Neural cell (in vitro differentiated cells): ENCODE measurements at regions not wholly inside any gene's neighbourhood (a gene's known extent, or its start where the extent isn't known, plus 50 kb on each side); places are given as distances from the start of the nearest gene placed in this dataset.

Source experiments
- H2AFZ ChIP-seq: fragments of 200-600, 300-800 bp; sonication (generic), shearing (Covaris generic); 2 replicates; pipeline ENCODE4 v1.6.0; 2014; ENCODE audit warnings: low read depth, mild to moderate bottlenecking, antibody characterized with exemption, low read length, moderate library complexity
- H3F3A ChIP-seq: fragments of 200-600 bp; shearing (Covaris generic); 2 replicates; pipeline ENCODE4 v1.6.1; 2016; ENCODE audit warnings: mild to moderate bottlenecking, moderate library complexity, mixed read lengths, antibody characterized with exemption, low read length; ENCODE audit not compliant: insufficient read depth, poor library complexity, severe bottlenecking
- H3K27ac ChIP-seq: fragments of 200-600, 300-800 bp; sonication (generic), shearing (Covaris generic); 2 replicates; pipeline ENCODE4 v1.5.1; 2014; ENCODE audit warnings: mild to moderate bottlenecking, low read length, moderate library complexity
- H3K27me3 ChIP-seq: fragments of 300-800, 200-600 bp; sonication (generic), shearing (Covaris generic); 2 replicates; pipeline ENCODE4 v1.6.0; 2014; ENCODE audit warnings: mild to moderate bottlenecking, low read depth, low read length, moderate library complexity; ENCODE audit not compliant: insufficient read depth
- H3K36me3 ChIP-seq: fragments of 300-800, 200-600 bp; sonication (generic), shearing (Covaris generic); 2 replicates; pipeline ENCODE4 v1.5.1; 2014; ENCODE audit warnings: mild to moderate bottlenecking, antibody characterized with exemption, low read length, moderate library complexity; ENCODE audit not compliant: insufficient read depth
- H3K4me2 ChIP-seq: fragments of 300-800, 200-600 bp; sonication (generic), shearing (Covaris generic); 2 replicates; pipeline ENCODE4 v1.6.0; 2014; ENCODE audit warnings: mild to moderate bottlenecking, low read length
- H3K4me3 ChIP-seq: fragments of 300-800, 200-600 bp; sonication (generic), shearing (Covaris generic); 2 replicates; pipeline ENCODE4 v1.5.1; 2014; ENCODE audit warnings: mild to moderate bottlenecking, low read length, moderate library complexity
- H3K79me2 ChIP-seq: fragments of 200-600 bp; shearing (Covaris generic); replicated peaks from 2 replicates; pipeline ENCODE4 v1.6.0; 2014; ENCODE audit warnings: mild to moderate bottlenecking, low read length, moderate library complexity; ENCODE audit not compliant: insufficient read depth
- H3K9ac ChIP-seq: fragments of 300-800, 200-600 bp; sonication (generic), shearing (Covaris generic); 2 replicates; pipeline ENCODE4 v1.6.1; 2016; ENCODE audit warnings: mild to moderate bottlenecking, low read length, mixed read lengths
- H3K9me2 ChIP-seq: fragments of 200-600 bp; shearing (Covaris generic); 2 replicates; pipeline ENCODE4 v1.6.1; 2016; ENCODE audit warnings: mild to moderate bottlenecking, low read length, mixed read lengths; ENCODE audit not compliant: insufficient read depth
- H3K9me3 ChIP-seq: fragments of 200-600, 300-800 bp; sonication (generic), shearing (Covaris generic); 2 replicates; pipeline ENCODE4 v1.6.1; 2016; ENCODE audit warnings: mild to moderate bottlenecking, mixed run types, low read length, moderate library complexity, mixed read lengths
- H4K20me1 ChIP-seq: fragments of 200-600 bp; shearing (Covaris generic); 2 replicates; pipeline ENCODE4 v1.6.1; 2016; ENCODE audit warnings: mild to moderate bottlenecking, mixed run types; ENCODE audit not compliant: insufficient read depth
- EP300 ChIP-seq: fragments of 450-650 bp; conservative IDR thresholded peaks from 2 replicates; pipeline ENCODE4 v1.6.1; 2014; ENCODE audit warnings: antibody characterized with exemption, mild to moderate bottlenecking, moderate library complexity; ENCODE audit not compliant: poor library complexity, severe bottlenecking
- EZH2 ChIP-seq: fragments of 200-600, 300-800 bp; shearing (Covaris generic), sonication (generic); IDR thresholded peaks from 2 replicates; pipeline ENCODE4 v1.6.1; 2014; ENCODE audit warnings: antibody characterized with exemption, low read length, borderline replicate concordance, mild to moderate bottlenecking; ENCODE audit not compliant: insufficient read depth, poor library complexity, severe bottlenecking
- MXI1 ChIP-seq: fragments of 450-650 bp; conservative IDR thresholded peaks from 2 replicates; pipeline ENCODE4 v1.6.1; 2014; ENCODE audit warnings: antibody characterized with exemption, mild to moderate bottlenecking; ENCODE audit not compliant: poor library complexity, severe bottlenecking
- POLR2AphosphoS5 ChIP-seq: IDR thresholded peaks from 2 replicates; pipeline ENCODE4 v1.6.1; 2012
- RAD21 ChIP-seq: fragments of 450-650 bp; conservative IDR thresholded peaks from 2 replicates; pipeline ENCODE4 v1.6.1; 2014; ENCODE audit warnings: antibody characterized with exemption, mild to moderate bottlenecking, moderate library complexity
- REST ChIP-seq: IDR thresholded peaks from 2 replicates; pipeline ENCODE4 v1.6.1; 2012; ENCODE audit warnings: borderline replicate concordance
- SMC3 ChIP-seq: fragments of 450-650 bp; conservative IDR thresholded peaks from 2 replicates; pipeline ENCODE4 v1.6.1; 2014; ENCODE audit warnings: antibody characterized with exemption, mild to moderate bottlenecking, moderate library complexity; ENCODE audit not compliant: poor library complexity
- TAF1 ChIP-seq: IDR thresholded peaks from 2 replicates; pipeline ENCODE4 v1.6.1; 2012; ENCODE audit warnings: low read depth
- TF ChIP-seq, protein P1 (sequence below): fragments of 450-650 bp; IDR thresholded peaks from 2 replicates; pipeline ENCODE4 v1.5.1; 2014; ENCODE audit warnings: antibody characterized with exemption, mild to moderate bottlenecking, moderate library complexity; ENCODE audit not compliant: poor library complexity, severe bottlenecking

DNA sequence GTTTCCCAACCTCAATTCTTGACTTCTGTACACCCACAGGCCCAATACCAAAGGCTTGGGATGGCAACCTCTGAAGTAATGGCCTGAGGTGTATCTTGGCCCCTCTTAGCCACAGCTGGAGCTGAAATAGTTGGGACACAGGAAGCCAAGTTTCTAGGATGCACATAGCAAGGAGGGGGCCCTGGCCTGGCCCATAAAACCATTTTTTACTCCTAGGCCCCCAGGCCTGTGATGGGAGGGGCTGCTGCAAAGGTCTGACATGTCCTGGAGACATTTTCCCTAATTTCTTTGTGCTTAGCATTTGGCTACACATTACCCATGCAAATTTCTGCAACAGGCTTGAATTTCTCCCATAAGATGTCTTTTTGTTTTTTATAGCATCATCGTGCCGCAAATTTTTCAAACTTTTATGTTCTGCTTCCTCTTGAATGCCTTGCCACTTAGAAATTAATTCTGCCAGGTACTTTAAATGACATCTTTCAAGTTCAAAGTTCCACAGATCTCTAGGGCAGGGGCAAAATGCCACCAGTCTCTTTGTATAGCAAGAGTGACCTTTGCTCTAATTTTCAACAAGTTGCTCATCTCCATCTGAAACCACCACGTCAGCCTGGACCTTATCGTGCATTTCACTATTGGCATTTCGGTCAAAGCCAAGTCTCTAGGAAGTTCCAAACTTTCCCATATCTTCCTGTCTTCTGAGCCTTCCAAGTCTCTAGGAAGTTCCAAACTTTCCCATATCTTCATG is 490.8 kb downstream of the IPMK start:
- H2AFZ ChIP-seq, result no peak overlapping the region
- no peaks in the 10 kb centered on the region for H3K9me3 ChIP-seq
- H3K27me3 ChIP-seq, result no peaks in the 10 kb centered on the region
- H3K4me2 ChIP-seq, result no peak overlapping the region
- no peaks in the 10 kb centered on the region for H4K20me1 ChIP-seq
- no peak overlapping the region for H3K27ac ChIP-seq
- H3K9me2 ChIP-seq, result no peaks in the 10 kb centered on the region
- no peaks in the 10 kb centered on the region for H3K79me2 ChIP-seq
- H3K4me3 ChIP-seq, result no peak overlapping the region
- H3K9ac ChIP-seq, result no peak overlapping the region
- TF ChIP-seq RAD21, result no peak
- H3F3A ChIP-seq, result no peaks in the 10 kb centered on the region
- no peaks in the 10 kb centered on the region for H3K36me3 ChIP-seq

GRCh38 chr10:57775250-57775649 is 492.4 kb downstream of the IPMK start:
- no peak overlapping the region for H3K27ac ChIP-seq

More at GRCh38 chr10:57775250-57775649, 492.4 kb downstream of the IPMK start:
- Histone ChIP-seq H3K79me2 (no peaks in the 10 kb centered on the region), H4K20me1 (no peaks in the 10 kb centered on the region), H3K4me3 (no peak overlapping the region), H3K36me3 (no peaks in the 10 kb centered on the region), H3K27me3 (no peaks in the 10 kb centered on the region), H3K9me2 (no peaks in the 10 kb centered on the region), H2AFZ (no peak overlapping the region), H3K9ac (no peak overlapping the region), H3K9me3 (no peaks in the 10 kb centered on the region), H3K4me2 (no peak overlapping the region), H3F3A (no peaks in the 10 kb centered on the region)
- TF ChIP-seq MXI1 (no peak), RAD21 (no peak), TAF1 (no peak), POLR2AphosphoS5 (no peak), EP300 (no peak), REST (no peak), EZH2 (no peak), SMC3 (no peak)
- TF ChIP-seq, protein P1, sequence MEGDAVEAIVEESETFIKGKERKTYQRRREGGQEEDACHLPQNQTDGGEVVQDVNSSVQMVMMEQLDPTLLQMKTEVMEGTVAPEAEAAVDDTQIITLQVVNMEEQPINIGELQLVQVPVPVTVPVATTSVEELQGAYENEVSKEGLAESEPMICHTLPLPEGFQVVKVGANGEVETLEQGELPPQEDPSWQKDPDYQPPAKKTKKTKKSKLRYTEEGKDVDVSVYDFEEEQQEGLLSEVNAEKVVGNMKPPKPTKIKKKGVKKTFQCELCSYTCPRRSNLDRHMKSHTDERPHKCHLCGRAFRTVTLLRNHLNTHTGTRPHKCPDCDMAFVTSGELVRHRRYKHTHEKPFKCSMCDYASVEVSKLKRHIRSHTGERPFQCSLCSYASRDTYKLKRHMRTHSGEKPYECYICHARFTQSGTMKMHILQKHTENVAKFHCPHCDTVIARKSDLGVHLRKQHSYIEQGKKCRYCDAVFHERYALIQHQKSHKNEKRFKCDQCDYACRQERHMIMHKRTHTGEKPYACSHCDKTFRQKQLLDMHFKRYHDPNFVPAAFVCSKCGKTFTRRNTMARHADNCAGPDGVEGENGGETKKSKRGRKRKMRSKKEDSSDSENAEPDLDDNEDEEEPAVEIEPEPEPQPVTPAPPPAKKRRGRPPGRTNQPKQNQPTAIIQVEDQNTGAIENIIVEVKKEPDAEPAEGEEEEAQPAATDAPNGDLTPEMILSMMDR, result no peak
